CD4-positive, alpha-beta T cell treated with Interleukin-15 for 4 hours (primary cell): ENCODE measurements at regions not wholly inside any gene's neighbourhood (a gene's known extent, or its start where the extent isn't known, plus 50 kb on each side); places are given as distances from the start of the nearest gene placed in this dataset.

ENCODE experiments used
- DNase-seq: peaks from one replicate; pipeline ENCODE4 v3.0.0-alpha.2; 2020; ENCODE audit warnings: low spot score

- DNase-seq: no peak
Observed at GRCh38 chr13:22655106-22655852, 525.5 kb upstream of the SGCG start.

DNA sequence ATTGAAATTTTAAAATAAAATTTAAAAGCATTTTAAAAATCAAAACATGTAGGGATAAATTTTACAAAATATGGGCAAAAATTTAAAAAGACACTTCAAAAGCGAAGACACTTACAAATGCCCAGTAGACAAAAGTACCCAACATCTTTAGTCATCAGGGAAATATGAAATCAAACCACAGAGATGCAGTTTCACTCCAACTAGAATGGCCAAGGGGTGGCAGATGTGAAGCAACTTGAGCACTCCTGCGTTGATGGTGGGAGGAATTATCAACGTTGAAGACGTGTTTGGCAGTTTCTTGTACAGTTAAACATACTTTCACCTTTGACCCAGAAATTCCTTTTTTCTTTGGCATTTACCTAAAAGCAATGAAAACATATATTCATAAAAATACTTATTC is 518.0 kb upstream of the SGCG start:
- DNase-seq: no peak

- DNase-seq: no peak
Observed at GRCh38 chr13:22665506-22665905, 515.3 kb upstream of the SGCG start.

GRCh38 chr13:22690756-22691155 is 490.0 kb upstream of the SGCG start:
- DNase-seq: no peak

DNA sequence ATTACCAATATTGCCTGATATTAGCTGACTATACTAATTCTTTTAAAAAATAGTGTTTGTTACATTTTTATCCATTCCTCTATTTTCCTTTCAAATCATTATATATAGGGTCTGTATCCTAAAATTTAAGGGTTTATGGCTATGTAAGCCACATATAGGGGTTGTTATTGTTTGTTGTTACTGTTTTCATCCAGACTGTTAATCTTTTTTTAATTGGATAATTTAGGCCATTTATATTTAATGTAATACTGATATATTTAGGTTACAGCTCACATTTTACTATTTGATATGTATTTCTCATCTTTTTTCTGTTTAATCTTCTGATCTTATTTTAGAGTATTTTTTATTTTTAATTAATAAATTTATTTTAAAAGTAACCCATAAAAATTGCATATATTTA is 487.1 kb upstream of the SGCG start:
- DNase-seq: no peak

- DNase-seq: no peak
Observed at GRCh38 chr13:22696433-22696832, 484.3 kb upstream of the SGCG start.

DNA sequence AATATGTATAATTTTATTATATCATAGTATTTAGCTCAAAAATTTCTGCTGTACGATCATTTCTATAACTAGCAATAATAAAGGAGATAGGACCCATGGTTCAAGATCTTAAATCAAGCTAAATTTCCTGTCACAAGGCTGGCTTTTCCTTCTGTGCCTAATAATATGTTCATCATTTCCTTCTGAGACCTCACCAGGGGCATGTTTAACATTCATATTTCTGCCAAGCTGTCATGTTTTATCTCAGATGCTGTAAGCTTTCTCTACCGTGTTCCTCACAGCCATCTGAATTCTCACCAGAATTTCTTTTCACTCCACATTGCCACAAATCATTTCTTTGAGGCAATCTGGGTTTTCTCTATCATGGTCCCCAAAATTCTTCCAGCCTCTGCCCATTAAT is 482.3 kb upstream of the SGCG start:
- DNase-seq: no peak

GRCh38 chr13:22700246-22700887 is 480.4 kb upstream of the SGCG start:
- no peak for DNase-seq

DNA sequence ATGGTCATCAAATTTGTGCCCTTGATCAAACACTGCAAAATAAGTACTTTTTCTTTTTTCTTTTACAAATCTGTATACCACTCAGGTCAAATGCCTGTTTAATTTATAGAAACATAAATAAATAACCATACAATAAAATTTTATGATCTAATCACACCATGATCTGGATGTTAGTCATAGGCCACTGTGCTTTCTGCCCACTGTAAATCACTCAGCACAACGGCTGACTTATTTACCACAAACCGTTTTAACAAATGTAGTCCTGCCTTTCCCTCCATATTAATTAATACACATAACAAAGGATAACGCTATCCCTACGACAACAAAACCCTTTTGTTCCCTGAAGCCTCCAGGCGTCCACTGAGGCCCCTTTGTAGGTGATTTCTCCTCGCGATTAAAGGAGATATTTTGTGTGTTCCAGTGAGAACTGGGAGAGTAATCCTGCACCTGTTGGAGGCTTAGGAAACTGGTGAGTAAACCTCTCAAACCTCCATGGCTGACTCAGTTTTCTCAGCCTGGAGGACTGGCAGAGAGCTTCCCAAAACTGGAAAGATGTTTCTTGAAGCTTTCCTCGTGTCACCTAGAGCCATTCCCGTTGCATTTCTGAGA is 477.1 kb upstream of the SGCG start:
- no peak for DNase-seq

GRCh38 chr13:22707946-22708345 is 472.8 kb upstream of the SGCG start:
- DNase-seq: no peak

- DNase-seq: no peak
Observed at GRCh38 chr13:22717036-22717435, 463.7 kb upstream of the SGCG start.

DNA sequence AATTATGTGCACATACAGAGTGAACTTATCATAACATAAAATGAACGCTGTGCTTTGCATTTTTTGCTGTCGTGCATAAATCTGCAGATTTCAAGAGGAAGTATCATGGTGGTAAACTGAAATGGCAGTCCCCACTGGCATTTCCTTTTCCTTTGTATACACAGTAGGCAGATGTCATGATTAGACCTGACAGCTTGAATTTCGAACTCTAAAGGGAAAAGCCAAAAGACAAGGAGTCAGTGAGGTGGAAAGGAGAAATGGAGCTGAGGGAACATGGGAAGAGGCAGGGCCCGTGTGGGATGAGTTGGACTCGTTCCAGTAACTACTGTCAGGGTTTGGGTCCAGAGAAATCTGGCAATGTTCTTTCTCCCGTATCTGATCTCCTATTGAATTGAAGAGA is 454.1 kb upstream of the SGCG start:
- no peak for DNase-seq

DNA sequence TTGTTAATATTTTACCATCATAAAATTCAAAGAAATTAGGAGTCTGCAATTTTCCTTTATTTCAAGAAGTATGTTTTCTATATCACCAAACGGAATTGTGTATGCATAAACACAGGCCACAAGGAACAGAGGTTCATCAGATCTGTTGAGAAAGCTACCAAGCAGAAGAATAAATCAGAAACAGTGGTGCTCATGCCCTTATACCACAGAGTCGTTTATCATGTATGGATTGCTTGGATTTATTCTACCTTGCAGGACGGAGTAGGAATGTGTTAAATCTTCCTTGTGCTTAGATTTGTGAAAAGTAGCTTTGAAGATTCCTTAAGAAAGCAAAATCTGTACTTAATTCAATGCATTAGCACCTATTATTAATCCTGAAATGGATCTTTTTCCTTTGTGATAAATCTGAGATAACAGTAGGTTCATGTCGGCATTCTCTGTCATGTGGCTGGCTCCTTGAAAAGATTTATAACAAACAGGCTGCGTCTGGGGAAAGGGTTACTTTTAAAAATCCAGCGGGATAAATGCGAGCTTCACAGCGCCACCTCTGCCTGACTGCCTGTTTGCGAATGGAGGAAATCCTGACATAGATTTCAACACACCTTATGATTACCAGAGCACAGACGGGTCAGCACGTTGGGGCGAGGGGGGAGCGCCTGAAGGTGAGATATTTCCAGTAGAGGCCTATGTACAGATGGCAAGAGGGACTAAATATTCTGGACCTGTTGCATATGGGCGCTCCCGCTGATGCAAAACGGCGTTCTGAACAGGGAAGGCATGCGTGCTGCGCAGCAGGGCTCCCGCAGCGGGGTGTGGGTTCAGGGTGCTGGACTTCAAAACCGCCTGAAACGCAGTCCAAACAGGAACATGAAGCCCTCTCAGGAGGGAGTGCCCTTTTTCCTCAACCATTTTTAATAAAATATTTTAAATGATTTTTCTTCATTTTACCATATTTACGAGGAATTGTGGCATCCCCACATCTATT is 445.5 kb upstream of the SGCG start:
- no peak for DNase-seq

DNA sequence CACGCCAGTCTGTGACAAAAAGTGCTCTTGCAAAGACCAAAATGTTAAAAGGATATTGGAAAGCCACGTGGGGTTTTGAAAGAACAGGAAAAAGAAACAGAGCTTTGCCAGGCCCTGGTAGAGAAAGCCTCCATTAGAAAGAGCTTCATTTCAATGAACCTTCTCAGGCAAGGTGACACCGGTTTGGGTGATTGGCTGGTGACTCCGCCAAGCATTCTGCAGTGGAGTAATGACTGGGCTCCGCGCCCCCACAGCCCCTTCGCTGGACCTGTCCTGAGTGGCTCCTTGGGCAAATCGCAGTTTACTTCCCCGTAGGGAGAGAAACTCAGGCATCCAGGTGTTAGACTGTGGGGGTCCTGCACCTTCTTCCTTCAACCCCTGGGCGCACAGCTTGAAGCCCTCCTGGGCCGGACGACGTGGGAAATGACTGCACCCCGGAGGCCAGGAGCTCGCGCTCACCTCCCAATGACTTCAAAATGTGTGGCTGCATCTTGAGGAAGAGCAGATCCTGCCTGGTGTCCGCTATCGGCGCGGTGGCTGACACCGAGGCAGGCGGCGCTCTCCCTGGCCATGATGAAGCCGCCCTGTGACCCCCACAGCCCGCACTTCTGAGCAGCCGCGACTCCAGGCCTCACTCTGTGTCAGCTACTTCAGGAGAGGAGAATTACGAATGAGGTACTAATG is 444.6 kb upstream of the SGCG start:
- no peak for DNase-seq

DNA sequence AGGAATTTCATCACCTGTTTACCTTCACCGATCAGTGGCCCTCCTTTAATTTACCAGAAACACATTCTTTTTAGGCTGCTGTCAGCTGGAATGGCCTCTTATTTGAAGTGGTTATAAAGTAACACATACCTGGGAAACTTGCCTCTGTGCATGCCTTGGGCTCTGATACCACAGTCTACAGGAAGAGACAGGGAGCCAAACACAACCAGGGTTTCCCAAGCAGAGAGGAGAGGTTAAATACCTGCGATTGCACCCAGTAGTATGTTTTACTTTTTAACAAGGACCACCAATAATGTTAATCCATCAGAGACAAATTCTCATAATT is 444.0 kb upstream of the SGCG start:
- no peak for DNase-seq

GRCh38 chr13:22738357-22738756 is 442.4 kb upstream of the SGCG start:
- no peak for DNase-seq

GRCh38 chr13:22740264-22740663 is 440.5 kb upstream of the SGCG start:
- DNase-seq: no peak

DNA sequence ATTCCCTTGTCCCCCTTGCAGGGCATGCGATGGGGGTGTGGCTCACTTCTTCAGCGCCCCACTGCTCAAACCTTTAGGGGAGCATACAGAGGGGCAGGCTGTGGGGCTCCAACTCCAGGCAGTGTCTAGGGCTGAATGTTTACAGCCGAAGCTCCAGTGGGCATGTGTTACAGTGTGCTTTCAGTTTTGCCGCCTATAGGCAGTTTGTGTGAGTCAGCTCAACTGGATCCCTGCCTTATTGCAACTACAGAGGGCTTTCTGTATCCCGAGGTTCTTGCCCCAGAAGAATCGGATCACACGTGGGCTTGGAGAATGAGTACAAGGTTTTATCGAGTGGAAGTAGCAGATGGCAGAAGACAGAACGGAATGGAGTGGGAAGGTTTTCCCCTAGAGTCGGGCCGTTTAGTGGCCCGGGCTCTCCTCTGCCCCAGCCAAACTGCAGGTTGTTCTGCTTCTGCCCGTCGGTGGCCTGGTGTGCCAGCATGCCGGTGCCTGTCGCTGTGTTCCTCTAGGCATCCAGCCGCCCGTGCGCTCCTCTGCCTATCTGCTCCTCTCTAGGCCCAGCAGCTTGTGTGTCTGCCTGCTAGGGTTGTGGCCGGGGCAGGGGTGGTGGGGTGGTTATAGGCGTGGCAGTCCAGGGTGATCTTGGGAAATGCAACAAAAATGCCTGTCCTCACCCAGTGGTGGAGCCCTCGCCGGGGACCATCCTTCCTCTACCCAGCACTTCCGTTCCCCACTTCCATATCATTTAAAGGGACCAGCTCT is 435.9 kb upstream of the SGCG start:
- DNase-seq: no peak

DNA sequence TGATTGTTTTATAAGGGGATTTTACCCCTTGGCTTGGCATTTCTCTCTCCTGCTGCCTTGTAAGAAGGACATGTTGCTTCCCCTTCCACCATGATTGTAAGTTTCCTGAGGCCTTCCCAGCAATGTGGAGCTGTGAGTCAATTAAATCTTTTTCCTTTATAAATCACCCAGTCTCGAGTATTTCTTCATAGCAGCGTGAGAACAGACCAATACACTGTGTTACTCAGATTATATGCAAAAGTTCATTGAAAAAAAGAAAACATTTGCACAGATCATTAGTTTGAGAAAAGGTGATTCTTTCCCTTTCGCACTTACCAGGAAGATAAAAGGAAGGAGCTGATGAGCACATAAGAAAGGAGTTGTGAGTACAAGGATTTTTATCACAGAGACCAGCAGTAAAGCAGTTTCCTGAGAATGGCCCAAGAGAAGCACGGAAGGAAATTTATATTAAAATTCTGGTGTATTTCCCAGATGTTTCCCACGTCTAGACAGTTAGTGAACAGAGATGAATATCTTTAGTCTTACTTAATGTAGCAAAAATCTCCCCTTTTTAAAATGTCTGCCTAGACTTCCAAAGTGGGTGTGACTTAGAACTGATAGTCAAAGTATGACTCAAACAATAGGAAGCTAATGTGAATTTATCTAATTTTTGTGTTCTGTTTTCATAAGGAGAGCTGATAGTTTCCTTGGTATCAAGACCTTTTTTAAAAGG is 431.8 kb upstream of the SGCG start:
- no peak for DNase-seq

DNA sequence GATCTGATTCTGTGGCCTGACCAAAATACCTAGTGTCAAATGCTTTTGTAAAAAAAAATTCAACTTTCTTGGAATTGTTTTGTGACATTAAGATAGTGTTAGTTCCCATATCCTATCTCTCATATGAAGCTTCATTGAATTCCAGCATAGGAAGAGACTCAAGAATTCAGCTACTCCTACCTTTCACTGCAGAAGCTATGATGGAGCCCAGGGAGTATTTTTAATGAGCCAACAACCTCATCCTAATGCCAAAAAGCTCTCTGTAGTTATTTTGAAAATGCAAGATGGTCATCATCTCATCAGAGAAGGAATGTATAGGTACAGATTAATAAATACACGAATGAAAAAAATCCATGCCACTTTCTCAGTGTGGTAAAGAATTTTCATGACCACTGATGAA is 431.2 kb upstream of the SGCG start:
- DNase-seq: no peak
